ENCODE measurements at regions not wholly inside any gene's neighbourhood (a gene's known extent, or its start where the extent isn't known, plus 50 kb on each side); places are given as distances from the start of the nearest gene placed in this dataset.

DNA sequence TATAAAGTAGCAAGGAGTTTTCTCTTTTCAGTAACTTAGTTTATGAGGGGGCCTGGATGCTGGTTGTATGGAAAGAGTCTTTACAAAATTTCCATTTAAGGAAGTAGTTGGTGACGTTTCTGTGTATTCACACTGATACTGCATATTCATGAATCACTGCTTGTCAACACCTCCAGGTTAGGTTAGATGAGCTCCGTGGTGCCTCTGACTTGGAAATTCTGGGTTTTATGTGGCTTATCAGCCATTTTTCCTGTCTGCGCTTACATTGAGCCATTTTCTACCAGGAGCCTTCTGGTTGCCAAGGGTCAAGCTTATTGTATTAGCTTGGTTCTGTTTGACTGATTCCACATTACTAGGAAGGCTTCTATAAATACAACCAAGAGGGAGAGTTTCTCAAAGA, 128.3 kb downstream of the SLC28A3 start:
- no peak for TF ChIP-seq POLR2A (IDR thresholded peaks at IDR 0.05)
- TF ChIP-seq, protein P1, sequence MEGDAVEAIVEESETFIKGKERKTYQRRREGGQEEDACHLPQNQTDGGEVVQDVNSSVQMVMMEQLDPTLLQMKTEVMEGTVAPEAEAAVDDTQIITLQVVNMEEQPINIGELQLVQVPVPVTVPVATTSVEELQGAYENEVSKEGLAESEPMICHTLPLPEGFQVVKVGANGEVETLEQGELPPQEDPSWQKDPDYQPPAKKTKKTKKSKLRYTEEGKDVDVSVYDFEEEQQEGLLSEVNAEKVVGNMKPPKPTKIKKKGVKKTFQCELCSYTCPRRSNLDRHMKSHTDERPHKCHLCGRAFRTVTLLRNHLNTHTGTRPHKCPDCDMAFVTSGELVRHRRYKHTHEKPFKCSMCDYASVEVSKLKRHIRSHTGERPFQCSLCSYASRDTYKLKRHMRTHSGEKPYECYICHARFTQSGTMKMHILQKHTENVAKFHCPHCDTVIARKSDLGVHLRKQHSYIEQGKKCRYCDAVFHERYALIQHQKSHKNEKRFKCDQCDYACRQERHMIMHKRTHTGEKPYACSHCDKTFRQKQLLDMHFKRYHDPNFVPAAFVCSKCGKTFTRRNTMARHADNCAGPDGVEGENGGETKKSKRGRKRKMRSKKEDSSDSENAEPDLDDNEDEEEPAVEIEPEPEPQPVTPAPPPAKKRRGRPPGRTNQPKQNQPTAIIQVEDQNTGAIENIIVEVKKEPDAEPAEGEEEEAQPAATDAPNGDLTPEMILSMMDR (IDR thresholded peaks at IDR 0.05), result no peak
